ENCODE measurements at regions not wholly inside any gene's neighbourhood (a gene's known extent, or its start where the extent isn't known, plus 50 kb on each side); places are given as distances from the start of the nearest gene placed in this dataset.

- Histone ChIP-seq H3K79me2 (ENCODE audit: control insufficient read depth, insufficient read depth, low read length) (no peaks in the 10 kb centered on the region), H3K4me2 (ENCODE audit: insufficient read depth, low read length) (no peak overlapping the region), H3K4me1 (replicated peaks in 1 of 2; ENCODE audit: control insufficient read depth in 2 of 2, insufficient read depth in 2 of 2, low read length in 2 of 2) (no peaks in the 10 kb centered on the region), H2AFZ (ENCODE audit: low read depth, low read length) (no peak overlapping the region), H3K4me3 (no peak overlapping the region), H3K27me3 (ENCODE audit: control insufficient read depth in 2 of 2, insufficient read depth in 2 of 2, low read length in 2 of 2) (peaks cover 13 to 52% of the 10 kb centered on the region in 2 experiments; a peak in 3 of 5 replicates), H4K20me1 (replicated peaks; ENCODE audit: control insufficient read depth, insufficient read depth, low read length) (no peaks in the 10 kb centered on the region), H3K36me3 (ENCODE audit: control insufficient read depth, insufficient read depth, low read length) (no peaks in the 10 kb centered on the region), H3K9me3 (replicated peaks; ENCODE audit: control insufficient read depth, insufficient read depth, low read depth, low read length) (no peaks in the 10 kb centered on the region), H3K27ac (ENCODE audit: extremely low read depth, low read depth, low read length) (no peak overlapping the region), H3K9me1 (ENCODE audit: control insufficient read depth, insufficient read depth, low read length) (no peaks in the 10 kb centered on the region), H3K9ac (ENCODE audit: insufficient read depth in 1 of 2, low read depth in 2 of 2, low read length in 2 of 2) (no peak overlapping the region)
- in situ Hi-C loops (cut with MboI) (no loop called here), intact Hi-C loops (cut with micrococcal nuclease) (no loop called here)
- BruUV-seq (replicated peaks), result no TSS peak
- ATAC-seq, result no peak
- CTCF ChIA-PET (ENCODE audit: low intra/inter-chr PET ratio), result no interaction called here
- POLR2A ChIA-PET, result no interaction called here
- WGBS (ENCODE audit: insufficient coverage, low coverage, missing lambda C conversion rate), result 1% methylated on average over 13 of the region's 13 CpGs
- FAIRE-seq, result no peak
- no peak for DNase-seq (ENCODE audit: extremely low read depth in 1 of 4, low spot score in 3 of 4)
- no peak for TF ChIP-seq ZNF232 (CRISPR knock-in tag; IDR thresholded peaks at IDR 0.05)
- no peak for TF ChIP-seq POLR2H (tag; IDR thresholded peaks at IDR 0.05; ENCODE audit: low read depth)
- no peak for TF ChIP-seq RBM34 (IDR thresholded peaks at IDR 0.05; ENCODE audit: borderline replicate concordance, insufficient read depth, low read length)
- no peak for TF ChIP-seq REST (IDR thresholded peaks at IDR 0.05; ENCODE audit: borderline replicate concordance)
- no peak for TF ChIP-seq REST (CRISPR knock-in tag; IDR thresholded peaks at IDR 0.05; ENCODE audit: low read depth)
- TF ChIP-seq ZNF280B (CRISPR knock-in tag; IDR thresholded peaks at IDR 0.05), result no peak
- no peak for TF ChIP-seq HNRNPH1 (optimal IDR thresholded peaks at IDR 0.05; ENCODE audit: low read depth, low read length)
- TF ChIP-seq L3MBTL2 (IDR thresholded peaks at IDR 0.05), result no peak
- no peak for TF ChIP-seq PBX2 (CRISPR knock-in tag; IDR thresholded peaks at IDR 0.05; ENCODE audit: low read depth)
- no peak for TF ChIP-seq PBX2 (tag; conservative IDR thresholded peaks at IDR 0.05; ENCODE audit: low read depth)
These were observed 520.9 kb upstream of the ID2 start for GRCh38 chr2:8160959-8161358.

Data from K562 (cell line).